HEK293T (cell line): ENCODE measurements at regions not wholly inside any gene's neighbourhood (a gene's known extent, or its start where the extent isn't known, plus 50 kb on each side); places are given as distances from the start of the nearest gene placed in this dataset.

Source experiments
- CTCF ChIA-PET: fragments of 350-600 bp; formaldehyde crosslinking; extraction: SDS; loops from one replicate; lab custom pipeline; 2021; ENCODE audit warnings: antibody characterized with exemption, inconsistent platforms; lab: Yijun Ruan, JAX
- POLR2A ChIA-PET: fragments of 350-600 bp; formaldehyde crosslinking; extraction: SDS; loops from one replicate; lab custom pipeline; 2020; ENCODE audit warnings: antibody characterized with exemption, inconsistent platforms; lab: Yijun Ruan, JAX
- DNase-seq: peaks from one replicate; pipeline ENCODE4 v3.0.0; 2012; ENCODE audit warnings: mixed read lengths; ENCODE audit errors: extremely low spot score
- ARNT ChIP-seq: fragments of 450-650 bp; IDR thresholded peaks from 2 replicates; pipeline ENCODE4 v1.6.1; 2017; ENCODE audit warnings: mild to moderate bottlenecking
- BHLHE40 ChIP-seq: fragments of 450-650 bp; IDR thresholded peaks from 2 replicates; pipeline ENCODE4 v1.6.1; 2016; ENCODE audit warnings: mild to moderate bottlenecking, moderate library complexity, borderline replicate concordance
- CTBP1 ChIP-seq: fragments of 450-650 bp; IDR thresholded peaks from 2 replicates; pipeline ENCODE4 v1.6.1; 2016; ENCODE audit warnings: borderline replicate concordance
- ELF4 ChIP-seq: fragments of 450-650 bp; IDR thresholded peaks from 2 replicates; pipeline ENCODE4 v1.6.1; 2017; ENCODE audit warnings: antibody characterized with exemption
- FOXA1 ChIP-seq: fragments of 450-650 bp; IDR thresholded peaks from 2 replicates; pipeline ENCODE4 v1.6.1; 2016; ENCODE audit warnings: mild to moderate bottlenecking
- FOXK2 ChIP-seq: fragments of 450-650 bp; IDR thresholded peaks from 2 replicates; pipeline ENCODE4 v1.6.1; 2016; ENCODE audit warnings: mild to moderate bottlenecking
- FOXM1 ChIP-seq: fragments of 450-650 bp; IDR thresholded peaks from 2 replicates; pipeline ENCODE4 v1.6.1; 2017; ENCODE audit warnings: mild to moderate bottlenecking, borderline replicate concordance
- HDGF ChIP-seq: fragments of 450-650 bp; IDR thresholded peaks from 2 replicates; pipeline ENCODE4 v1.6.1; 2017; ENCODE audit warnings: antibody characterized with exemption, borderline replicate concordance
- L3MBTL2 ChIP-seq: fragments of 450-650 bp; conservative IDR thresholded peaks from 2 replicates; pipeline ENCODE4 v1.6.1; 2016; ENCODE audit warnings: mild to moderate bottlenecking
- LEF1 ChIP-seq: fragments of 450-650 bp; IDR thresholded peaks from 2 replicates; pipeline ENCODE4 v1.6.1; 2017; ENCODE audit warnings: mild to moderate bottlenecking, borderline replicate concordance
- NFRKB ChIP-seq: fragments of 450-650 bp; IDR thresholded peaks from 2 replicates; pipeline ENCODE4 v1.6.1; 2016; ENCODE audit warnings: mild to moderate bottlenecking, moderate library complexity
- SP1 ChIP-seq: fragments of 450-650 bp; IDR thresholded peaks from 2 replicates; pipeline ENCODE4 v1.6.1; 2017
- SUZ12 ChIP-seq: fragments of 450-650 bp; IDR thresholded peaks from 2 replicates; pipeline ENCODE4 v1.6.1; 2016; ENCODE audit warnings: mild to moderate bottlenecking
- TARDBP ChIP-seq: fragments of 450-650 bp; IDR thresholded peaks from 2 replicates; pipeline ENCODE4 v1.6.1; 2016
- ZNF384 ChIP-seq: fragments of 450-650 bp; IDR thresholded peaks from 2 replicates; pipeline ENCODE4 v1.6.1; 2016
- TF ChIP-seq, protein P1 (sequence below): fragments of 450-650 bp; IDR thresholded peaks from 2 replicates; pipeline ENCODE4 v1.6.1; 2016

DNA sequence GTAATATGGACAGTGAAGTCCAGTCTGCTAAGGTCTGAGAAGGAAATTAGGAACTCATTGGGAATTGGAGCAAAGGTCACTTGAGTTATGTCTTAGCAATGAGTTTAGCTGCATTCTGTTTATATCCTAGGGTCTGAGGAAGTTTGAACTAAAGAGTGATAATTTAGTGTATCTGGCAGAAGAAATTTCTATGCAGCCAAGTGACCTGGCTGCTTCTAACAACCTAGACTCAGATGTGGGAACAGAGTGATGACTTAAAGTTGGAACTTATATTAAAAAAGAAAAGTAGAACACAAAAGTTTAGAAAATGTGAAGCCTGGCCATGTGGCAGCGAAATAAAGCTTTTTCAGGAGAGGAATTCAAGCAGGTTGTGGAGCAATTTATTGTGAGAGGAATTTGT is 106.2 kb downstream of the PRDM9 start:
- CTCF ChIA-PET, result no interaction called here
- TF ChIP-seq LEF1 (no peak), FOXM1 (no peak), BHLHE40 (no peak), ARNT (no peak), HDGF (no peak), FOXK2 (no peak), SUZ12 (no peak), L3MBTL2 (no peak), SP1 (no peak), ELF4 (no peak), TARDBP (no peak), NFRKB (no peak), FOXA1 (no peak), ZNF384 (no peak), CTBP1 (no peak)
- TF ChIP-seq, protein P1, sequence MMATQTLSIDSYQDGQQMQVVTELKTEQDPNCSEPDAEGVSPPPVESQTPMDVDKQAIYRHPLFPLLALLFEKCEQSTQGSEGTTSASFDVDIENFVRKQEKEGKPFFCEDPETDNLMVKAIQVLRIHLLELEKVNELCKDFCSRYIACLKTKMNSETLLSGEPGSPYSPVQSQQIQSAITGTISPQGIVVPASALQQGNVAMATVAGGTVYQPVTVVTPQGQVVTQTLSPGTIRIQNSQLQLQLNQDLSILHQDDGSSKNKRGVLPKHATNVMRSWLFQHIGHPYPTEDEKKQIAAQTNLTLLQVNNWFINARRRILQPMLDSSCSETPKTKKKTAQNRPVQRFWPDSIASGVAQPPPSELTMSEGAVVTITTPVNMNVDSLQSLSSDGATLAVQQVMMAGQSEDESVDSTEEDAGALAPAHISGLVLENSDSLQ, result no peak
- POLR2A ChIA-PET, result no interaction called here

DNA sequence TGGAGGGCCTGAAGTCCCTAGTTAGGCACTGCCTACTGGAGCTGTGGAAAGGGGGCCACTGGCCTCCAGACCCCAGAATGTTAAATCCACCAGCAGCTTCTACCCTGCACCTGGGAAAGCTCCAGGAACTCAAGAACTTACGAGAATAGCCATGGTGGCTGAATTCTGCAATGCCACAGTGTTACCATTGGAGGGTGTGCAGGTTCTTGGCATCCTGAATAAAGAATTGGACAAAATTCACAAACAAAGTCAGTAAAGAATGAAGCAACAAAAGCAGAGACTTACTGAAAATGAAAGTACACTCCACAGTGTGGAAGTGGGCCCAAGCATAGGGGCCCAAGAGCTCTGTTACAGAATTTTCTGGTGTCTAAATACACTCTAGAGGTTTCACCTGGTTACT is 107.0 kb downstream of the PRDM9 start:
- no peak for TF ChIP-seq LEF1
- TF ChIP-seq SUZ12, result no peak
- TF ChIP-seq FOXM1, result no peak
- TF ChIP-seq FOXA1, result no peak
- TF ChIP-seq HDGF, result no peak
- no peak for TF ChIP-seq ELF4
- TF ChIP-seq CTBP1, result no peak
- no peak for TF ChIP-seq ARNT
- TF ChIP-seq, protein P1, result no peak
- TF ChIP-seq TARDBP, result no peak
- POLR2A ChIA-PET, result no interaction called here
- no peak for DNase-seq
- CTCF ChIA-PET, result no interaction called here

More for the DNA sequence above, 106.2 kb downstream of the PRDM9 start:
- DNase-seq, result no peak

DNA sequence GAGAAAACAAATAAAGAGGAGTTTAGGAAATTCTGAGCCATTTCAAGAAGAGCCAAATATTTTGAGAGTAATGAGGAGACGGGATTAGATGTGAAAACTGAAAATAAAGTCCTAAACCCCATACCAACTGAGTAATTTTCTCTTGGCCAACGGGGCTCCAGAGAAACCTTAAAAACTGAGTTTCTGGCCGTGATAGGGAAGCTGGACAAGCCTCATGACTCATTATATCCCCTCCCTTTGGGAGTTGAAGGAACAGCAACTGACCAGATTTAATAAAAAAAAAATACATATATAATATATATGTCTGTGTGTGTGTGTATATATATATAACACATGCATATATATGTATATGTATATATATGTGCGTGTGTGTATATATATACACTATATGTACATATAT is 119.6 kb downstream of the PRDM9 start:
- POLR2A ChIA-PET, result no interaction called here

DNA sequence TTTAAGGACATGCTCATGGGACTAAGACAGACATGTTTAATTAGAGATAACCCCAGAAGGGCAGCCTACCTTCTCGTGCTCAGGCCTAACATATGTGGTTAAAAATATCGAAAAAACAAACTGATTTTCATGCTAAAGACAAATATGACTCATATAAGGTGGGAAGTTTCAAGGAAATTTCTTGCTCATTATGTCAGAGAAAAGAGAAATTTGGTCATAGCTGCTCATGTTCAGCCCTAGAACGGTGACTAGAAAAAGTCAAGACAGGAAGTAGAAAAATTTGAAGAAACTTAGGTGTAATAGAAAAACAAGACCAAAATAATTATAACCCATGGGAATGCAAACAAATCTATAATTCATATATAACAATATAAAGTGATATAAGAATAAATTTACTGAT is 120.6 kb downstream of the PRDM9 start:
- CTCF ChIA-PET, result no interaction called here
- TF ChIP-seq ZNF384, result no peak
- no peak for TF ChIP-seq LEF1
- TF ChIP-seq ELF4, result no peak
- TF ChIP-seq SUZ12, result no peak
- no peak for TF ChIP-seq NFRKB
- no peak for TF ChIP-seq FOXM1
- TF ChIP-seq L3MBTL2, result no peak
- TF ChIP-seq HDGF, result no peak
- no peak for TF ChIP-seq FOXK2
- POLR2A ChIA-PET, result no interaction called here
- DNase-seq, result no peak

More for the DNA sequence above, 119.6 kb downstream of the PRDM9 start:
- TF ChIP-seq ZNF384 (no peak), CTBP1 (no peak), FOXK2 (no peak), TARDBP (no peak), HDGF (no peak), BHLHE40 (no peak), SP1 (no peak), ARNT (no peak), FOXA1 (no peak)
- TF ChIP-seq, protein P1, result no peak
- CTCF ChIA-PET, result no interaction called here
- DNase-seq, result no peak

DNA sequence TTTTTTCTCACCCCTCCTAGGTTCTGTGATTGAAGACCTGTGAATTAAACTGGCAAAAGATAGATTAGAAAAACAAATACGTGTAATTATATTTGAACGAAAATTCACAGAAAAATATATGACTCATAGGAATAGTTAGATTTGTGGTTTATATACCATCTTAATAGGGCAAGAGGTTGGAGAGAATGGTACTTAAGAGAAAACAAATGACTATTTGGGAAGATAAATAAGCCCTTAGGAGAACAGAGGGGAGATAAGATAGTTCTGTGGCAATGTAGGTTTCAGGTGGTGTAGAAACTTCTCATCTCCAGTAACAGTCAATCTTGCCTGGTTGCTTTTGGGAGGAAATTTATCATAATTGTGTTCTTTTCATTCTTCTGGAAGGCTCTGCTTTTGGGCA is 122.0 kb downstream of the PRDM9 start:
- no peak for TF ChIP-seq LEF1
- TF ChIP-seq FOXK2, result no peak
- no peak for TF ChIP-seq ZNF384
- no peak for TF ChIP-seq BHLHE40
- TF ChIP-seq FOXA1, result no peak
- TF ChIP-seq HDGF, result no peak
- TF ChIP-seq L3MBTL2, result no peak
- no peak for TF ChIP-seq ARNT
- TF ChIP-seq CTBP1, result no peak
- TF ChIP-seq FOXM1, result no peak
- TF ChIP-seq NFRKB, result no peak
- TF ChIP-seq ELF4, result no peak
- TF ChIP-seq SUZ12, result no peak
- TF ChIP-seq, protein P1, result no peak
- no peak for TF ChIP-seq TARDBP
- no peak for TF ChIP-seq SP1
- CTCF ChIA-PET, result no interaction called here
- DNase-seq, result no peak
- POLR2A ChIA-PET, result no interaction called here
